Aorta (tissue), 5 donors: ENCODE measurements at regions not wholly inside any gene's neighbourhood (a gene's known extent, or its start where the extent isn't known, plus 50 kb on each side); places are given as distances from the start of the nearest gene placed in this dataset.
"Not testable (repeated sequence)": the region's sequence is repeated elsewhere in the genome, so short reads cannot be mapped to it uniquely, and the experiment has no call there.

Experiments
- ATAC-seq: fragments of 200-7000 bp; cut with Tn5 transposase; one replicate; pipeline ENCODE4 v1.9.1; 2022; ENCODE audit warnings: moderate library complexity; ENCODE audit not compliant: low FRiP score
- DNase-seq, 2 donors: peaks; one replicate each; pipeline ENCODE4 v3.0.0-alpha.2; 2020
- H3K27ac ChIP-seq, 2 donors: one replicate each; pipeline ENCODE4 v1.5.1; 2013; ENCODE audit warnings: low read length in 2 of 2, mild to moderate bottlenecking in 2 of 2, moderate library complexity in 2 of 2, control low read depth in 1 of 2, inconsistent platforms in 1 of 2, low read depth in 1 of 2
- H3K27me3 ChIP-seq, 2 donors: one replicate each; pipeline ENCODE4 v1.6.1; 2013; ENCODE audit warnings: control low read depth in 1 of 2, low read length in 1 of 2, mild to moderate bottlenecking in 1 of 2, moderate library complexity in 1 of 2; ENCODE audit not compliant: insufficient read depth in 2 of 2, control insufficient read depth in 1 of 2
- H3K36me3 ChIP-seq, 2 donors: one replicate each; pipeline ENCODE4 v1.6.1; 2013; ENCODE audit warnings: control low read depth in 1 of 2, low read length in 1 of 2, mild to moderate bottlenecking in 1 of 2; ENCODE audit not compliant: insufficient read depth in 2 of 2, control insufficient read depth in 1 of 2
- H3K4me1 ChIP-seq, 2 donors: one replicate each; pipeline ENCODE4 v1.6.1; 2013; ENCODE audit warnings: low read length in 2 of 2, control low read depth in 1 of 2, mild to moderate bottlenecking in 1 of 2, moderate library complexity in 1 of 2; ENCODE audit not compliant: insufficient read depth in 2 of 2, control insufficient read depth in 1 of 2
- H3K4me3 ChIP-seq, 2 donors: one replicate each; pipeline ENCODE4 v1.5.1; 2013; ENCODE audit warnings: low read length in 2 of 2, control low read depth in 1 of 2, mild to moderate bottlenecking in 1 of 2
- H3K9me3 ChIP-seq: one replicate; pipeline ENCODE4 v1.6.1; 2013; ENCODE audit warnings: mild to moderate bottlenecking, low read length; ENCODE audit not compliant: control insufficient read depth
- WGBS, 2 donors: extraction: QIAGEN DNeasy Blood & Tissue Kit; methylation state at CpG; one replicate each; pipeline ENCODE4 v1.1.7; 2013; 5-methylcytosine and 5-hydroxymethylcytosine counted together
- intact Hi-C, 2 donors: fragments of 100-400 bp; cut with DNase I; formaldehyde crosslinking; loops; one replicate each; pipeline versions ENCODE4 v1.14.2 to v1.15.0; 2022
- donor health status: healthy with polysubstance abuse.
- donor health status: Bipolar disorder and iron deficiency.
- donor health status: DM: no; HTN: no; CAD: no.
- donor health status: DM: no; HTN: no; CAD: no.
- donor health status: DM: yes; HTN: yes; CAD: no.

DNA sequence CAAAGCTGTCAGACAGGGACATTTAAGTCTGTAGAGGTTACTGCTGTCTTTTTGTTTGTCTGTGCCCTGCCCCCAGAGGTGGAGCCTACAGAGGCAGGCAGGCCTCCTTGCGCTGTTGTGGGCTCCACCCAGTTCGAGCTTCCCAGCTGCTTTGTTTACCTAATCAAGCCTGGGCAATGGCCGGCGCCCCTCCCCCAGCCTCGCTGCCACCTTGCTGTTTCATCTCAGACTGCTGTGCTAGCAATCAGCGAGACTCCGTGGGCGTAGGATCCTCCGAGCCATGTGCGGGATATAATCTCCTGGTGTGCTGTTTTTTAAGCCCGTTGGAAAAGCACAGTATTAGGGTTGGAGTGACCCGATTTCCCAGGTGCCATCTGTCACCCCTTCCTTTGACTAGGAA is 454.2 kb upstream of the CCDC196 start:
- H3K27ac ChIP-seq, intact Hi-C loops, H3K36me3 ChIP-seq, ATAC-seq, H3K4me1 ChIP-seq, H3K4me3 ChIP-seq, DNase-seq, H3K27me3 ChIP-seq, H3K9me3 ChIP-seq: not testable (repeated sequence)
- 82 to 92% methylated on average over 12 of the region's 12 CpGs for WGBS, 2 donors

DNA sequence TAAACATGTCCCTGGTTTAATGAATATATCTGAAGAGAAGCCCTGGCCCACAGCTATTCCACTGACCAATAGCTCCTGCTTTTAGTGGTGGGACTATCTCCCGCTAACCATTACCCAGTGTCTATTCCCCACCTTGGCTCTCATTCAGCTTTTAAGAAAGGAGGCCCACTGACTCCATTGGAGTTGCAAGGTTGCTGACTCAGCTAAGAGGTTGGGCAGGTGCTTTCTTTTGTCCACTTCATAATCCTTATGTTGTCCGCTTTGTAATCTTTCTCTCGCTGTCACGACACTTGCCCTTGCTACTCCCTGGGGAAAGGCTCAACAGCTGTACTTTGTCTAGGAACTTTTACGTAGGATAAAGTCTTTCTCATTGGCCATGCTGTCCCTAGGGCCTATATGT is 453.4 kb upstream of the CCDC196 start:
- H3K4me1 ChIP-seq: no peaks in the 10 kb centered on the region

DNA sequence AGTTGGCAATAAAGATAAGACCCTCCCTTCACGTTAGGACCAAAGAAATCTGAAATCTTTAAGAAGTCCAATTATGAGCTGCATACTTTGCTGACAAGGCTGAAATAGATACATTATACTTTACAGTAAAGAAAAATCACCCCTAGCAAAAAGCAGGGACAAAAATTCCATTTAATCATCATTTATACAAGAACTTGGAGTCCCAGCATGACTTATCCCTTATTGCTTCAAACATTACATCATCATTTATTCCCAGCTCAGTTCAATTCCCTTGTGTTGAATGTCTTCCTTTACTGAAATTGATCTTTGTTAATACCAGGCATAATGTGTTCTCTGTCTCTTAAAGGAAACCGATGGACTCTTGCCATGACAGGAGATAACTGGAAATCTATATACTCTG is 449.6 kb upstream of the CCDC196 start:
- H3K4me3 ChIP-seq: no peak overlapping the region
- H3K4me1 ChIP-seq: no peaks in the 10 kb centered on the region
- no peaks in the 10 kb centered on the region for H3K36me3 ChIP-seq
- DNase-seq: no peak
- H3K9me3 ChIP-seq: peaks cover 9% of the 10 kb centered on the region
- no peaks in the 10 kb centered on the region for H3K27me3 ChIP-seq
- intact Hi-C loops: no loop called here
- WGBS, 2 donors: 60 to 61% methylated on average over 2 of the region's 2 CpGs
- ATAC-seq: no peak
- no peak overlapping the region for H3K27ac ChIP-seq

More for the DNA sequence above, 453.4 kb upstream of the CCDC196 start:
- peaks cover 7% of the 10 kb centered on the region for H3K9me3 ChIP-seq
- WGBS, 2 donors: 86 to 92% methylated on average over 5 of the region's 5 CpGs
- no peak overlapping the region for H3K4me3 ChIP-seq
- no peak for DNase-seq
- no peak for ATAC-seq
- no peaks in the 10 kb centered on the region for H3K36me3 ChIP-seq
- intact Hi-C loops: no loop called here
- no peak overlapping the region for H3K27ac ChIP-seq
- H3K27me3 ChIP-seq: no peaks in the 10 kb centered on the region

DNA sequence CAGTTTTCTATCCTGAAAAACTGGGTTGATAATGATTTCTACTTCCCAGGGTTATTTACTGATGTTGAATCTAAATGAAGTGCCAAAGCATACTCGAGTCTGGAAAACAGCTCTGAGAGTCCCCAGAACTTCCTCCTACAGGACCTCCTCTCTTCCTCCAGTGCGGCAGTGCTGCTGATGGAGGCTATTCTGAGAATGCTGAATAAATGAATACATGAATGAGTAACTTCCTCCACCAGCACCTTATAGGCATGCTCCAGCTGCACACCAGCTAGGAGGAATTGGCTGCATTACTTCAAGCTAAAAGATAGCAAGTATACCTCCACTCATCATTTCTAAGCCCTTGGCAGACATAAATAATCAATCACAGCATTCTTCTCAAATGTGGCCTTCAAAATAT is 448.8 kb upstream of the CCDC196 start:
- Histone ChIP-seq H3K9me3 (peaks cover 9% of the 10 kb centered on the region), H3K4me3 (no peak overlapping the region), H3K36me3 (no peaks in the 10 kb centered on the region), H3K27me3 (no peaks in the 10 kb centered on the region), H3K27ac (no peak overlapping the region), H3K4me1 (no peaks in the 10 kb centered on the region)
- WGBS, 2 donors: 68 to 81% methylated on average over 2 of the region's 2 CpGs
- ATAC-seq: no peak
- peak in 1 of 2 donors; percentile 67 for DNase-seq
- intact Hi-C loops: no loop called here

DNA sequence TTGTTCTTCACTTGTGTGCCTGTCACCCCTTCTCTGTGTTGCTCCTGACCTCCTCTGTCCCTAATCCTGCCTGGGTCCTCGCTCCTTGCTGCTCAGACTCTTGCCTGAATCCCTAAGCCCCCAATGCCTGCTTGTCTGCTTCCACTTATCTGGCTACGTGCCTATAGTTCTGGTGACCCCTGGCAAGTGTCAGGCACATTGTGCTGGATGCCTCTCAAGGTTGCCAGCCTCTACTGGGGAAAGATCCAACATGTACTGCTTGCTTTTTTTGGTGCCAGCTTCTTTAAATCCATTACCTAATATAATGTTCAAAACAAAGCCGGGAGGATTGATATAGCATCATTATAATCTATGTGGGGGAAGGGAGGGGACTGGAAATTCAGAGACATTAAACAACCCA is 448.0 kb upstream of the CCDC196 start:
- no peak for ATAC-seq
- intact Hi-C loops: no loop called here

DNA sequence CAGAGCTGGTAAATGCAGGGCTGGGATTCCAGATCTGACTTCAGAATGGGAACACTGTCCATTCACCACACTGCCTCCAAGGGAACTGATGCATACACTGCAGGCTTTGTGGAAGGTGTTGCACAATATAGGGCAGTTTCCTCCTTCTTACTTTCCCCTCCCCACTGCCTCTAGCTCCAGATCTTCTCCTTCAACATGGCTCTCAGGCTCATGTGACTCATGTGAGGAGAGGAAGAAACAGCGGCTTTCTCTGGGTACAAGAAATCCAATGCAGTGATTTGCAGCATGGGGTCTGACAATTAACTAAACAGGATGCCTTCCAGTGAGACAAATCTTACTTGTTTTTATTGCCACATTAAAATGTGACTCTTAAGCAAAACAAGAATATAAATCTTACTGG is 447.6 kb upstream of the CCDC196 start:
- peak; percentile 70 for ATAC-seq
- Histone ChIP-seq H3K27me3 (no peaks in the 10 kb centered on the region), H3K4me3 (no peak overlapping the region), H3K27ac (no peak overlapping the region), H3K36me3 (no peaks in the 10 kb centered on the region), H3K4me1 (no peaks in the 10 kb centered on the region), H3K9me3 (peaks cover 9% of the 10 kb centered on the region)
- 61 to 79% methylated on average over 1 of the region's 1 CpG for WGBS, 2 donors
- intact Hi-C loops: no loop called here
- DNase-seq: peak in 1 of 2 donors; percentile 52

More for the DNA sequence above, 448.0 kb upstream of the CCDC196 start:
- H3K27ac ChIP-seq: no peak overlapping the region
- WGBS, 2 donors: 39 to 50% methylated on average over 3 of the region's 3 CpGs
- no peaks in the 10 kb centered on the region for H3K4me1 ChIP-seq
- no peak overlapping the region for H3K4me3 ChIP-seq
- H3K9me3 ChIP-seq: peaks cover 9% of the 10 kb centered on the region
- no peaks in the 10 kb centered on the region for H3K36me3 ChIP-seq
- H3K27me3 ChIP-seq: no peaks in the 10 kb centered on the region
- no peak for DNase-seq

DNA sequence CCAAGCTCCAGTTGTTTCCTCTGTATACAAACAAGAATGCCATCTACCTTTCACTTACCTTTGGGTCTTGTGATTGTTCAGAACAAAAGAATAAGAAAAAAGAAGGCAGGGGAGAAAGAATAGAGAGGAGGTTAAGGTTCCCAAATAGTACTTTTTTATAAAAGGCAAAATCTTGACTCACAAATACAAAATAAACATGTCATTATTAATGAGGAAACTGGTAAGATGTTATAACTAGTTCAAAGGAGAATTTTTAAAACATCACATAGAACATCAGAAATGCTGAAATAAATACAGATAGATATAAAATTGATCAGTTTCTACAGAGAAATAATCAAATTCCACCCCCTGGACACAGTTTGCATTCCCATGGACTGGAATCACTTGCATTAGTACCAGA is 446.7 kb upstream of the CCDC196 start:
- intact Hi-C loops: no loop called here
- Histone ChIP-seq H3K36me3 (no peaks in the 10 kb centered on the region), H3K4me1 (no peaks in the 10 kb centered on the region), H3K27me3 (no peaks in the 10 kb centered on the region), H3K9me3 (peaks cover 4% of the 10 kb centered on the region), H3K27ac (no peak overlapping the region), H3K4me3 (no peak overlapping the region)
- ATAC-seq (no peak), DNase-seq (no peak)

DNA sequence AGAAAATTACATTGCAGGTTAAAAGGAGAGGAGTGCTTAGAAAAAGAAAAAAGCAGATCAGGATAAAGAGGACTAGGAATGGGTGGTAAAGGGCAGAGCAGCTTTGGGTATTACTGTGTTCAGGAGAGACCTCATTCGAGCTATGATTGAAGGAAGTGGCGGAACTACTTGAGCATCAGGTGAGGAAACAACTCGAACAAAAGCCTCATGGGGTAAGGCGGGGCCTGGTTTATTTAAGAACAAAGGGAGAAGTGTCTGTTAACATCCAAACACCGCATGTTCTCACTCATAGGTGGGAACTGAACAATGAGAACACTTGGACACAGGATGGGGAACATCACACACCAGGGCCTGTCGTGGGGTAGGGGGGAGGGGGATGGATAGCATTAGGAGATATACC is 444.6 kb upstream of the CCDC196 start:
- no peak overlapping the region for H3K4me3 ChIP-seq
- DNase-seq: no peak
- no peak for ATAC-seq
- intact Hi-C loops: no loop called here
- H3K9me3 ChIP-seq: peaks cover 4% of the 10 kb centered on the region
- H3K4me1 ChIP-seq: no peaks in the 10 kb centered on the region
- H3K27me3 ChIP-seq: no peaks in the 10 kb centered on the region
- WGBS, 2 donors: 80 to 82% methylated on average over 6 of the region's 6 CpGs
- no peaks in the 10 kb centered on the region for H3K36me3 ChIP-seq
- no peak overlapping the region for H3K27ac ChIP-seq

DNA sequence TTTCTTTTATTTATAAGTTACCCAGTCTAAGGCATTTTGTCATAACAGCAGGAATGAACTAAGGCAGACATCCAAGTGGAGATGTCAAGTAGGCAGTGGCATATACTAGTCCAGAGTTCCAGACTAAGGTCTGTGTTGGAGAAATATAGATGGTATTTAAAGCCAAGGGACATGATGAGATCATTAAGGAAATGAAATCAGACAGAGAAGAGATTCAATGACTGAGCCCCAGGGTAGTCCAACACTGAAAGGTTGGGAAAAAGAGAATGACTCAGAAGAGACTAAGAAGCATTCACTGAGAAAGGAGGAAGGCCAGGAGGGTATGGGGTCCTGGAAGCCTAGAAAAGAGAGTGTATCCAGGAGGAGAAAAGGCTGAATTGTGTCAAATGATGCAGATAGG is 442.2 kb upstream of the CCDC196 start:
- DNase-seq (no peak), ATAC-seq (no peak)
- intact Hi-C loops: no loop called here
- Histone ChIP-seq H3K4me3 (no peak overlapping the region), H3K36me3 (no peaks in the 10 kb centered on the region), H3K4me1 (no peaks in the 10 kb centered on the region), H3K27me3 (no peaks in the 10 kb centered on the region), H3K9me3 (peaks cover 2% of the 10 kb centered on the region), H3K27ac (no peak overlapping the region)
